T47D (cell line): ENCODE measurements at regions not wholly inside any gene's neighbourhood (a gene's known extent, or its start where the extent isn't known, plus 50 kb on each side); places are given as distances from the start of the nearest gene placed in this dataset.

Source experiments
- DNase-seq, 2 experiments: peaks; one replicate each; pipeline versions ENCODE4 v3.0.0 to v3.0.0-alpha.2; 2011 to 2012; ENCODE audit warnings: low read depth in 1 of 2, low spot score in 1 of 2
- JUND ChIP-seq: IDR thresholded peaks from 2 replicates; pipeline ENCODE4 v1.6.1; 2012; ENCODE audit warnings: low read depth
- in situ Hi-C: cut with HindIII; loops from 2 replicates; pipeline ENCODE4 v1.10.0; 2016; ENCODE audit warnings: low sequenced_read_pairs, low pct_unique_long_range_greater_than_20kb

DNA sequence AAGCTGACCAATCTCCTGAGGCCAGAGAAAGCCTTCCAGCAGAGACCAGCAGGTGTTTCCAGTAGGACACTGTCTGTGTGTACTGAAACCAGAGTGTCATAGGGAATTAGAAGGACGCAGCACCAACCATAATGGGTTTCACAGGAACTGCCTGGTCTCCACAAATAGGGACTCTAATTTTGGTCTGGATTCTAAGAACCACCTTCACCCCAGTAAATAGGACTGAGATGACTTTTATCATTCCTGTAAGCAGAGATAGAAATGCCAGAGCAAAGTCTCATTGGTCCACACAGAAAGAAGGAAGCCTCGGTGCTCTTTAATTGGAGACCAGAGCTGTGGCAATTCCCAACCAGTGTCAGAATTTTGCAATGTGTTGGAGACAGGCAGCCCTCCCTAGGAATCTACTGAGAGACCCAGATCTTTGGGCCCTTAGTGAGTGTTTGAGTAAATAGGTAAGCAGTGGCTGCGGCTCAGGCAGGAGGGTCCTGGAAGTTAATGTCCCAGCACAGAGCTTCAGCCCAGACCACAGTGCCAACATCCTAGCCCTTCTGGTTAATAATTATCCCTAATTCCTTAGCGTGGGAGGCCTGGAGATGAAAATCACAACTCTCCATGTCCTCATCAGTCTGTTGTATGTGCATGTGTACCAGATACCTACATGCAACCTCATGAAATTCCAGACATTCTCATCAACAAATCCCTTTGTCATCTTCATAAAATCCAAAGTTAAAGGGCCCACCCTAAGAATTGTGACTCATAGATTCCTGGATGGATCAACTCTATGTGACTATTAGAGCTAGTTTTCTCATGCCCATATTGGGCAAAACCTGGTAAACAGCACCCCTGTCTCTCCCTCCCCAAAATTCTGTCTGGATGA is 81.2 kb downstream of the UNC5CL start:
- TF ChIP-seq JUND: no peak
- in situ Hi-C loops: no loop called here
- DNase-seq: no peak

DNA sequence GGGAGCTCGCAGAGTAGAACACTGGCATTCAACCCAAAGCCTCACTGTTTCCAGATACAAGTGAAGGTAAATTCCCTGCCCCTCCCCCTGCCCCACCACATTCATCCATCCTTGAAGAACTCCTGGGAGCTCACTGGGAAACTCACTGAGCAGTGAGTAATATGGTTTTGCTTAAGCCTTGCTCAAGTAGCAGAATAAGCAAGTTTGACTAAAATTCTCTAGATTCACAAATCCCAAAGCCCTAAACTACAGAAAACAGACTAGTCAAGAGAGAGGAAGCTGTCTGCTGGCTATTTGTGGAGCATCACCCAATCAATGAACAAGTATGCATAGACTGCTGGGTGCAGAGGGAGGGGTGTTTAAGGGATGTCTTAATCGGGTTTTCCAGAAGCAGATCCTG is 82.1 kb downstream of the UNC5CL start:
- no peak for TF ChIP-seq JUND
- DNase-seq: no peak
- in situ Hi-C loops: no loop called here

DNA sequence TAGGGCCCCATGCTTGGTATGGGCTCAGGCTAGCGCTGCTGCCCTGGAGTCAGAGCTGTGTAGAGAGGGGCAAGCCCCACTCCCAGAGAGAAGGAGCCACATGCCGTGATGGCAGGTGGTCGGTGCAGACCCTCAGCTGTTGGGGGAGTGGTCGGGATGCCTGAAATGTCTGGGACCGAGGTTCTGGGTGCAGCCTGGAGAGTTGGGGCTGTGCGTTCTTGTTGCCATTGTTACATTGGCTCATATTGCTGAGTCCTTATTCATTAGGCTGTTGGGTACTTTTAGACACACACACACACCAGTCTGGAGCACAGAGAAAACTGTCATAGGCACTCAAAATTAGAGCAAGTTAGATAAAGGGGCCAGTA is 83.9 kb downstream of the UNC5CL start:
- no peak for TF ChIP-seq JUND
- in situ Hi-C loops: no loop called here
- DNase-seq: no peak

DNA sequence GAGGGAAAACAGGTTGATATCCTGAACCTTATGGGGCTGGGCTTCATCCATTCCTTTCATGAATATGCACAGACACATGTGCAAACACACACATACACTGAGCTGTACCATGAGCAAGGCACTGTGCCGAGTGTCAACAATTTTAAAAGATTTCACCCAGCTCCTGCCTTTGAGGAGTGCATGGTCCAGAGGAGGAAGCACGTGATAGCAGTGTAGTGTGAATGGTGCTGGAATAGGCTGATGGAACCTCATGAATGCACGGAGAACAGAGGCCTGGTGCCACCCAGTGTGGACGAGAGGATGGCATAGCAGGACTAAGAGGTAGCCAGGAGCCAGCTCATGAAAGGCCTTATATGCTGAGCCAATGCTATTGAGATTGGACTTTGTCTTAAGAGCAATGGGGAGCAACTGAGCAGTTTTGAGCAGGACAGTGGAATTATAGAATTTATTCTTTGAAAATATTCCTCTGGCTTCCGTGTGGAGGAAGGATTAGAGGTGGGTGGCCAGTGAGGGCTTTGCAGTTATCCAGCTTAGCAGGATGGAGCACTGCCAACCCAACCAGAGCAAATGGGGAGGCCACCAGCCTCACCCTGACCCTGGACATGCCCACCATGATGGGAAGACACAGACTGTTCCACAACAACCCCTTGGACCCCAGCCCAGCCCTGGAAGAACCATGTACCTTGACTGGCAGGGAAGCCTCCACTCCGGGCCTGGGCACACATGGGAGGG is 84.4 kb downstream of the UNC5CL start:
- in situ Hi-C loops: no loop called here
- DNase-seq: no peak
- TF ChIP-seq JUND: no peak

DNA sequence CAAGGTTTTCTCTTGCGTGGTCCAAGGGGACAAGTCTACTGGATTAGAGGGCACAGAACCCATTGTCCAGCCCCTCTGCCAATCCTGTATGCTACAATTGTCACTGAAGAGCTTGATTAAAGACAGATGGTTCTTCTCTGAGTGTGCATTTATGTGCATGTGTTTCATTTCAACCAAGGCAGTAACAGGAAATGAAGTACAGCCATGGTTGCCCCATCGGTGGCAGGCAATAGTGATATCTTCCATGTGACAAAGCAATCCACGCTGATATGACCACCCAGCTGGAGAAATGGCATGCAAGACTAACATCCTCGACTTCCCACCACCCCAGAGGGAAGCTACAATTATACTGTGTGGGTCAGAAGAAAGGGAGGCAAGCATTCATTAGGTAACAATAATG is 85.5 kb downstream of the UNC5CL start:
- TF ChIP-seq JUND: no peak
- in situ Hi-C loops: no loop called here
- DNase-seq: no peak

DNA sequence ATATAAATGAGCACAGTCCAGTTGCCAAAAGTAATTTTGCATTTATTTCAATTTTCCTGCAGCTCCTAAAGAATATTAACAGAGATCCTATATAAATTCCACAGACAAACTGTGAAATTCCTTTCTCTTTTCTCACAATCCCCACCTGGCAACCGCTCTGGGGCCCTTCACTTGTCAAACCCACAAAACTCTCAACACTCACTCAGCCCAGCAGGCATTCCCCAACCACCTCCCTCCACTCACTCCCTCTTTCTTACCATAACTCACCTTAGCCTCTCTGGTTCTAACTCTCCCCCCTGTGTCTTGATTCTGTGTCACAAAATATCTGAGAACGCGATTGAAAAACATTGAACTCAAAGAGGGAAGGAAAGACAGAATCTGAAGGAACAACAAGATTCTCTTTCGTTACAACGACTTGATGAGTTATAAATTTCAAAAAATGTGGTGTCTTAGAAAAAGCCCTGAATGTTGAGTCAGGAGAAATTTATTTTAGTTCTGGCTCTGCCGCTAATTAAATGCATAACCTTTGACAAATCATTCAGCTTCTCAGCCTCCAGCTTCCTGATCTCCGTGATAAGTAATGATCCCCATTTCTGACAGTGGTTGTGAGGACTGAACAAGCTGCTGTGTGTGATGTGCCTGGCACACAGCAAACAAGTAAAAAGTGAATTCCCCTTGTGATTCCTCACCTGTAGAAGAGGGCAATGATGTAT is 87.9 kb downstream of the UNC5CL start:
- in situ Hi-C loops: no loop called here
- TF ChIP-seq JUND: no peak
- DNase-seq: no peak

DNA sequence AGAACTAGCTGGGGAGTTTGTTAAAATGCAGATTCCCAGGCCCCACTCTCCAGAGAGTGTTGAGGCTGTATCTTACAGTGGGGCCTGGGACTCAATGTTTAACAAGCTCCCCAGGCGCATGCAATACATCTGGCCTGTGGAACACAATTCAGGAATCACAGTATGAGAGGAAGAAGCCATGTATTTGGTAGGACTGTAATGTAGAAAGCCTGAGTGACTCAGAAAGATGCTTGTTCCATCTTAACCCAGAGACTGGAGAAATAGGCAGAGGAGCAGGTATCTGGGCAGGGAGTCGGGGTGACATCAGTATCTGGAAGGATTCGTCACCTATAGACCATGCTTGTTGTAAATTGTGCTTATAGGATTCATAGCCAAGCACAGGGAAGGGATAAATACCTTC is 90.5 kb downstream of the UNC5CL start:
- in situ Hi-C loops: no loop called here
- no peak for TF ChIP-seq JUND
- DNase-seq: no peak

DNA sequence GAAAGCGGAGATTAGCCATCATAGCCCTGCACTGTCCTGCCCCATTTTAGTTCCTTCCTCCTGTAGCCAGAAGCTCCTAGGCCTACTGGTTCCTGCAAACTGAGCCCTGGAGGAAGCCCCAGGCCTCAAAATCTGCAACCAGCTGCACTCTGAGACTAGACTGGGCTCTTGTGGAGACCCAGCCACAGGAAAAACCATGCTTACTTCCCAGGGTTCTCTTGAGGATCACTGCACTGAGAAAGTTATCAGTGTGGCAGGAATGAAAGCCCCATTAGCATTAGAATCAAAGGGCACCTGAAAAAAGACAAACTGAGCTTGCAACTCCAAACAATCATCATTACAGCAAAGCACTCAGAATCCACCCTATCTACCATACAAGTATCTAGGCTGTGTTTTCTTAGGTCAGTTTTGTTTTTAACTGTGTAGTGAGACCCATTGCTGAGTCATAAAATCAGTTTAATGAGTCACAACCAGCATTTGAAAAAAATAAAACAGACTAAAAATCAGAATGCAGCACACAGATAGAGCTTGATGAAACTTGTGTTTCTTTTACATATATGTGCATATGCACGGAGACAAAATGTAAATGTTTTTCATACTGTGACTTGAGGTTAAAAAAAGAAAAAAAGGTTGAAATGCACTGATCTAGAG is 91.0 kb downstream of the UNC5CL start:
- no peak for DNase-seq
- no peak for TF ChIP-seq JUND
- in situ Hi-C loops: no loop called here

DNA sequence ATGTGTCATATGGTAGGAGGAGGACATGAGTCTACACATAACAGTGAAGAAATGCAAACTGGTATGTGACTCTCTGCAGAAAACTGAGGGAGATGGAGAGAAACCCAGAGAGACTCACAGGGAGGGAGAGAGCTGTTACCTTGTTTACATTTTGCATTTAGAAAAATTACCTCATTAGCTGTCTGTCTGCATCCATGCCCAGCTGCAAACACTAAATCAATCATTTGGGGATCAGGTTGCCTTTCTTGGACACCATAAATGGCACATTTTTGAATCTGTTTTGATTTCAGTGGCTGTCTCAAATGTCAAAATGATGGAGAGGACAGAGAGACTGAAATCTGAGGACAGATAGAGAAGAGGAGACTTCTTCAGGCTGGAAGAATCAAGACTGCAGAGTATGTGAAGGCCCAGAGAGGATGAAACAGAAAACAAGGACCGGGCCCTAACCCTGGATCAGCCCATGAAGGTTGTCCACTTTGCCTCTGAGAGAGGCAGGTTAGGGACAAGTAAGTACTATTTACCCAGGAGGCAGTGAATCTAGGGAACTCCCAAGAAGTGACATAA is 92.2 kb downstream of the UNC5CL start:
- DNase-seq: no peak
- in situ Hi-C loops: no loop called here
- TF ChIP-seq JUND: no peak

DNA sequence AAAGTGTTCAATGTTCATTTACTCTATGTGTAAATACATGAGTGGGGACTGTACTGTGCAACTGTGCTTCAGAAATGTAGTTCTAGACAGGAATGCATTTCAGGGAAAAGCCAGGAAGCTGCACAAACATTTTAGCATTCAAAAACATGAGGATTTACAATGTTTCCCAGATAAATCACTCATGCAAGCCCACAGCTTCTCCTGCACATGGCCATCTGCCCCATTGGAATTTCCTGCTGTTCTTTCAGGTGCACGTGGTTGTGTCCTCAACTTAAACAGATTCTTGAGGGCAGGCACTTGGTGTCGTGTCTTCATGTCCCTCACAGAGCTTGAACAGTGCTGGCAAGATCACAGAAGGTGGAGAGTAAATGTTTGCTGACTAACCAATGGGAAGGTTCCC is 101.5 kb downstream of the UNC5CL start:
- in situ Hi-C loops: no loop called here
- DNase-seq: no peak
- no peak for TF ChIP-seq JUND

DNA sequence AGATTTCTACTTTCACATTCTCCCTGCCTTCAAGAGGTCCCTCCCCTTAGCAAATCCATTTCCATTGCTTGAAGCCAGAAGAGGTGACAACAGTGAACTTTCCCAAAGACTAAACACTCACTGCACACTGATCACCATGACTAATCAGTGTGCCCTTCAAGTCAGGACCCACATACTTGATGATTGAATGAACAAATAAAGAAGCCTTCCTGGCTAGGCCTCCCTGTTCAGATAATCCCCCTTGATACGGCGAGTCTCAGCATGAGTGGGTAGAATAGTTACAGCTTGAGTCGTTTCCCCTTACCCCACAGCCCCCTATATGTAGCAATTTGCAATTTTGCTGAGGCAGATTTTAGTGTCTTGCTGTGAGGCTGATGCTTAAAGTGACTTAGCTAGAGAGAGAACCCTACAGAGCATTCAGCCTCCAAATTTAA is 102.2 kb downstream of the UNC5CL start:
- TF ChIP-seq JUND: no peak
- DNase-seq: no peak
- in situ Hi-C loops: no loop called here

DNA sequence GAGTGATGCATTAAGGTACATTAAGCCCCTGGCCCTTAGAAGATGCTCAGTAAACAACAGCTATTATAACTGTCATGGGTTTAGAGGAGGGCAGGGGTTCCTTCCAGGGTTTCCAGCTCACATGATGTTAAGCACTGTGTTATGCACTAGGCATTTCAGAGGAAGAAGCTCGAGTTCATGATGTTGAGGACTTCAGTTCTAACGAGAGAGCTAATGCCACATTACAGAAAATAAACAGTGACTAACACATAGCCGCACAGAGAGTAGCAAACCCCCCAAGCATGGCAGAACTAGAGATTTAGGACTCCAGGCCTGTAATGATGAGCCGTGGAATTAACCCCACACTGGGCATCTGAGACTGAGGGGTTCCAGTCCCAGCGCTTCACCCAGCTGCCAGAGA is 105.2 kb downstream of the UNC5CL start:
- TF ChIP-seq JUND: no peak
- DNase-seq: no peak
- in situ Hi-C loops: no loop called here
